GM12865 (cell line): ENCODE measurements at regions not wholly inside any gene's neighbourhood (a gene's known extent, or its start where the extent isn't known, plus 50 kb on each side); places are given as distances from the start of the nearest gene placed in this dataset.

ENCODE experiments used
- DNase-seq: peaks from one replicate; pipeline ENCODE4 v3.0.0; 2010; ENCODE audit warnings: low read depth
- H3K4me3 ChIP-seq: 2 replicates; pipeline ENCODE4 v1.5.1; 2011; ENCODE audit warnings: mild to moderate bottlenecking, low read depth, low read length, control low read depth
- CTCF ChIP-seq: IDR thresholded peaks from 2 replicates; pipeline ENCODE4 v1.5.1; 2011; ENCODE audit warnings: low read length, control low read depth, low read depth, inconsistent platforms; ENCODE audit not compliant: insufficient read depth; ENCODE audit errors: missing control alignments

GRCh38 chr2:39995005-39995737, 216.1 kb upstream of the THUMPD2 start:
- DNase-seq, result no peak
- no peak for TF ChIP-seq CTCF
- no peak overlapping the region for H3K4me3 ChIP-seq

GRCh38 chr2:39994151-39994550, 215.1 kb upstream of the THUMPD2 start:
- DNase-seq, result no peak

DNA sequence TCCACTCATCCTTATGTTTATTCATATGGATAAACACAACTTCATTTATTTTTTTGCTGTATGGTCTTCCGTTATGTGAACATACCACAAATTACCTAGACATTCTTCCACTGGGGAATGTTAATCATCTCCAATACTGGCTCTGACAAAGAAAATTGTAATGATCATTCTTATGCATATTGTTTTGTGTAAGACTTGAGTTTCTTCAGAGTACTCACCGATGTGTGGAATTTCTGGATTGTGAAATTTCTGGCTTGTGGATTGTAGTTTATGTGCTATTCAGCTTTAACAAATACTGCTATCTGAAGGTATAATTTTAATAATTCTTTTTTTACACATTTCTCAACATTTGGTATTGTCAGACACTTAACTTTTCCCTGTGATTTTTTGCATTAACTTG, 212.2 kb upstream of the THUMPD2 start:
- no peak for TF ChIP-seq CTCF
- H3K4me3 ChIP-seq, result no peak overlapping the region
- no peak for DNase-seq

More at GRCh38 chr2:39994151-39994550, 215.1 kb upstream of the THUMPD2 start:
- TF ChIP-seq CTCF, result no peak
- no peak overlapping the region for H3K4me3 ChIP-seq

DNA sequence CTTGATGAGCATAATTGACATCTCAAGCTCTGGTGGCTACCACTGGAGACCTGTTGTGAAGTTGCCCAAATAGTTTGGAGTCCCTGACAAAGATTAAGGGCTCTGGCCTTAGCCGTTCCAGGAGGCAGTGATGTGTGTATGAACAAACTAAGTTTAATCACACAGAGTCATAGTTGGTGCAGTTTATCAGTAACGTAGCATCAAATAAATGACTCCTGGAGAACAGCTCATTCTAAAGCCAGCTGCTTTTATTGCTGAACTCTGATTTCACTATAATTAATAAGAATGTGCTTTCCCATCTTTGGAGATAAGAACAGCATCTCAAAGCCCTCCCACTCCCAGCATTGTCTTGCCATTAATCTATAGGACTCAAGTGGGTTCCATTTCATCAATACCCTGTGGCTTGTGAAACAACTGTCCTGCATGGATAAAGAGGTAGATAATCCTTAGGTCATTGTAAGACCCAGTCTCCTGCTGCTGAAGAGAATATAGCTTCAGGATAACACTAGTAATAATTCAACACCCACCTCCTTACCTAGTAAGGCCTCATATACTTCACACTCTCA, 211.4 kb upstream of the THUMPD2 start:
- TF ChIP-seq CTCF, result no peak
- H3K4me3 ChIP-seq, result no peak overlapping the region
- DNase-seq, result no peak

DNA sequence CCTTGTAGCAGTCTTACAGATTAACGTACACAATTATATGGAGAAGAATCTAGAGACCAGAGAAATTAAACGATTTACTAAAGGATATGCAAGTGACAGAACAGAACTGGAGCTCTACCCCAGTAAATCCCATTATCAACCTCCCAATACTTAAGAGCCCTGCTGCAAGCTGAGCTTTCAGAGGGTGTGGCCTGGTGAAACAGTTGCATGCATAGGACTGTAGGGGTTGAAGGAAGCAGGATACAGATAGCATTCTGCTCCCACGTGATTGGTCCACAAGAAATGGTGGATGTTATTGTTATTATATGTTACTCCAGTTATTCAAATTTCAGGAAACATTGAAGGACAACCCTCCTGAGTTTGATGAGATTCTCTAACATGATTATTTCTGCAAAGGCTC, 210.8 kb upstream of the THUMPD2 start:
- no peak for TF ChIP-seq CTCF
- no peak overlapping the region for H3K4me3 ChIP-seq
- no peak for DNase-seq

GRCh38 chr2:39981883-39982311, 202.8 kb upstream of the THUMPD2 start:
- no peak for TF ChIP-seq CTCF
- no peak for DNase-seq
- no peak overlapping the region for H3K4me3 ChIP-seq
